AG09319 (cell line): ENCODE measurements at regions not wholly inside any gene's neighbourhood (a gene's known extent, or its start where the extent isn't known, plus 50 kb on each side); places are given as distances from the start of the nearest gene placed in this dataset.

ENCODE experiments used
- DNase-seq: peaks from one replicate; pipeline ENCODE4 v3.0.0-alpha.2; 2010; ENCODE audit warnings: low read depth; ENCODE audit errors: extremely low read depth
- CTCF ChIP-seq: IDR thresholded peaks from 2 replicates; pipeline ENCODE4 v1.5.1; 2011; ENCODE audit warnings: low read depth, mild to moderate bottlenecking, inconsistent platforms, low read length, moderate library complexity

- DNase-seq = no peak
- TF ChIP-seq CTCF = no peak
These were observed 108.9 kb upstream of the SPRY4 start for GRCh38 chr5:142433526-142434321.

DNA sequence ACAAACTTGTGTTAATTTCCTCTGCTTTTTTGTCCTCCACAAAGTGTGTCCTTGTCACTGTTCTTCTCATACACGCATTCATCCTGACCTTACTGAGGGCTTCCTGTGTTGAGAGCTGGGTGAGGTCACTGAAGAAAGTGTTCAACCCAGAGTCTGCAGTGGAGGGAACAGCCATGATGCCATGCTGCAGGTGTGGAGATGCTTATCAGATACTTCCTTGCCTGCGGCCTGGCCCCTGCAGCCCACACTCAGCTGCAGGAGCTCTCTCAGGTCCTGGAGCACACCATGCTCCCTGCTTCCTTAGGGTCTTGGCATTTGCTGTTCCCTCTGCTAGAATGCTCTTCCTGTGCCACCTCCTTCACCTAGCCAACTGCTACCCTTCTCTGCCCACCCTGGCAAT lies 108.1 kb upstream of the SPRY4 start:
- no peak for DNase-seq
- no peak for TF ChIP-seq CTCF

DNA sequence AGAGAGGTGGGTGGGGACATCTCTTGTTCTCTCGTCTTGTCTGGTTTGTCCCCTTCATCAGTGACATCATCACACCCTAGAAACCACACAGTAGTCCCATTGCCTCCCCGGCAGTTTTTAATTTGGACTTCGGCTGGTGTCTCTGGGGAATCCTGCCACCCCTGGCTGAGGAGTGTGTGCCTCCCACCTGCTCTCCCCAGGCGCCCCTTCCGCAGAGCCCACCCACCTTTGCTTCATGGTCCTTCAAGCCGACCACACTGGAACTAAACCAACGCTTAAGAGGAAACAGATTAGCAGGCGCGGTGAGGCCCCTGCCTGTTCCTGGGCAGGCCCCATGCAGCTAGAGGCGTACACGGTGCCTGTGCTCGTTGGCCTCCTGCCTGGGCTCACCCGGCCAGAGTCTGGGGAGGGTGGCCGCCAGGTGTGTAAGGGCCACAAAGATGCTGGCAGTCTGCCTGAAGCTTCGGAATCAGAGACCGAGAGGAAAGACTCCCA lies 107.6 kb upstream of the SPRY4 start:
- TF ChIP-seq CTCF = no peak
- DNase-seq = no peak

DNA sequence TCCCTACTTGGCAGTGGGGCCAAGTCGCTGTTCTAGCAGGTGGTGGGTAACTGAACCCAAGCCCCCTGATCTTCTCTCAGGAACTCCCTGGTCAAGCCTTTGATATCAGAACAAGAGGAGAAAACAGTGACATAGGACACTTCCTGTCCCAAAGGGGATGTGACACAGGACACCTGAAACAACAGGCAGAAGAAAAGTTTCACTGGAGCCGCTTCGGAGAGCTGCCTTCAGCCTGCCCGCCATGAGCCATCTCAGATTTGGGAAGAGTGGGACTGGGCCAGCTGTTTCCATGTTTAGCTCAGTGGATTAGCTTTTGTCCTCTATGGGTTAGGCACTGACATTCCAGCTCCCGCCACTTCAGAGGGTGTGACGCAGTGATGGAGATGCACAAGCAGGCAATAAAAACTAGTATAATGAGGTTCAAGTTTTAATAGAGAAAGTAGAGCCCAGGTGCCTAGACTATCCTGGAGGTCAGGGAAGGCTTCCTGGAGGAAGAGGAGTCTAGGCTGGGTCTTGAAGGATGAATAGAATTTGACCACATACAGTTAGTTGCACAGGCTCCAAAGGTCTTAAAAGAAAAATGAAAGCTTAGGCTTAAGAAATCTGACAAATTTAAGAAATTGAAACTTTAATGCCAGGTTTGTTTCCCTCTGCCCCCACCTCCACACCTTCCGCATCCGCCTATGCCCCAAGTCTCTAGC lies 104.1 kb upstream of the SPRY4 start:
- no peak for TF ChIP-seq CTCF
- DNase-seq = no peak

- no peak for TF ChIP-seq CTCF
- no peak for DNase-seq
These were observed 103.4 kb upstream of the SPRY4 start for GRCh38 chr5:142428036-142428772.

- no peak for TF ChIP-seq CTCF
- DNase-seq = no peak
These were observed 102.7 kb upstream of the SPRY4 start for GRCh38 chr5:142427529-142427928.

DNA sequence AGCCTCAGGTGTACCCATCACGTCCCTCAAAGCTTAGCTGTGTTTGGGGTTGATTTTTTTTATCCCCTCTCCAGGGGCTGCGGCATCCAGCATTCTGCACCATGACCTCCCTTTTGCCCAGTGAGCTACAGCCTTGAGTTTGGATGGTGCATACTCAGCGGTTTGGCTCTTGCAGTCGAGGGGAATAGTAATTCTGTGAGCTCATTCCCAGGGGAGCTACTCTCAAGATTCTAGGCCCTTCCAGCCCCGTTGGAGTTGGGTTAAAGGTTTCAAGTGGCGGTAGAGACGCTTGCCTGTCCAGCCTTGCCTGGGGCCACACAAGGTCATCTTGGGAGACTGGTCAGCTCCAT lies 102.2 kb upstream of the SPRY4 start:
- TF ChIP-seq CTCF = no peak
- no peak for DNase-seq
